ENCODE measurements at regions not wholly inside any gene's neighbourhood (a gene's known extent, or its start where the extent isn't known, plus 50 kb on each side); places are given as distances from the start of the nearest gene placed in this dataset.

DNA sequence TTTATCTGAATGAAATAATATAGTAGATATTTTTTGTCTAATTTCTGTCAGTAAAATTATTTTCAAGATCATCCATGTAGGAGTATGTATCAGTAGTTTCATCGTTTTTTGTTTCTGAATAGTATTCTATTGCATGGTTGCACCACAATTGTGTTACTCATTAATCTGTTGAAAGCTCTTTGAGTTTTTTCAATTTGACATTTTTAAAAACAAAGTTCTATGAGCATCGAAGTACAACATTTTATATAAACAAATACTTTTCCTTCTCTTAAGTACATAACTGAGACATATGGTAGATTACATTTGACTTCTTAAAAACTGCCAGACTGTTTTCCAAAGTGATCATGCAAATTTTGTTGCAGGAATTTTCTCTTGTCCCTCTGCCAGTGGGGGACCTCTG lies 1113.1 kb upstream of the CITED2 start (continued):
- TF ChIP-seq, protein P1, sequence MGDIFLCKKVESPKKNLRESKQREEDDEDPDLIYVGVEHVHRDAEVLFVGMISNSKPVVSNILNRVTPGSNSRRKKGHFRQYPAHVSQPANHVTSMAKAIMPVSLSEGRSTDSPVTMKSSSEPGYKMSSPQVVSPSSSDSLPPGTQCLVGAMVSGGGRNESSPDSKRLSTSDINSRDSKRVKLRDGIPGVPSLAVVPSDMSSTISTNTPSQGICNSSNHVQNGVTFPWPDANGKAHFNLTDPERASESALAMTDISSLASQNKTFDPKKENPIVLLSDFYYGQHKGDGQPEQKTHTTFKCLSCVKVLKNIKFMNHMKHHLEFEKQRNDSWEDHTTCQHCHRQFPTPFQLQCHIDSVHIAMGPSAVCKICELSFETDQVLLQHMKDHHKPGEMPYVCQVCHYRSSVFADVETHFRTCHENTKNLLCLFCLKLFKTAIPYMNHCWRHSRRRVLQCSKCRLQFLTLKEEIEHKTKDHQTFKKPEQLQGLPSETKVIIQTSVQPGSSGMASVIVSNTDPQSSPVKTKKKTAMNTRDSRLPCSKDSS (IDR thresholded peaks at IDR 0.05; ENCODE audit: low read depth, partially characterized antibody): no peak

DNA sequence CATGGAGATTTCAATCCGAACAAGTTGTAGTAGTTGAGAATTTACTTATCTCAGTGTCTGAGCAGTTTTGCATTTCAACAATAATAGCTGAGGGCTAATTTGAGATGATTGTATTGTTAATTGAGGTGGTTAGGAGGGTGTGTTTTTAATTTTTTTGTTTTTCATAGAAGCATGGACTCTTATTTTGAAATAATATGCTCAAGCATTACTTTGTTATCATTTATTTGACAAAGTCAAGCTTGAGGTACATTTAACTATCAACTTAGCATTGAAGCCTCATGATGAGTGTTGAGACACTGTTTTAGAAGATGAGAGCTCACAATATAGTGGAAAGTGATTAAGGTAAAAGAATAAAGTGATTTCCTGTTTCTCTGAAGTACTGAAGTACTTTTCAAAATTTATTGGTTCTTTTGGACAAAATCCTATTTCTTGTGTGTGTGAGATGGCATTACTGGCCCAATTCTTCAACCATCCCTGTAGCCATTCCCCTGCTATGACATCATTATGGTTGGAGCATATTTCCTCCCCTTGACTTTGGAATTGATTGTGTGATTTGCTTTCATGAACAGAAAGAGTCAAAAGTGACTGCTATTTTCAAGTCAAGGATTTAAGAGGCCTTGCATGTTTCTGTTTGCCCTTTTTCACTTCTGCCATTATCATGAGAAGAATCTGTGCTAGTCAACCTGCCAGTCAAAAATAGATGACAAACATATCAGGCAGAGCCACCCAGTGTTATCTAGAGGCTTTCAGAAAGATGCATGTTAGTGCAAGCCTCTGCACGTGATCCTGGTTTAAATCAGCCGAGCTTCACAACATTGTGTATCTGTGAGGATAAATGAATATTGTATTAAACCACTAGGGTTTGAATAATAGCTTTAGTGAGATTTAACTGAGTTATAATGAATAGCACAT lies 1112.3 kb upstream of the CITED2 start:
- no peaks in the 10 kb centered on the region for H3K79me2 ChIP-seq (ENCODE audit: control insufficient read depth, insufficient read depth, low read length)
- no peak overlapping the region for H3K4me3 ChIP-seq
- no peak overlapping the region for H3K9ac ChIP-seq (ENCODE audit: insufficient read depth in 1 of 2, low read depth in 2 of 2, low read length in 2 of 2)
- BruUV-seq (replicated peaks): no TSS peak
- in situ Hi-C loops (cut with MboI) (no loop called here), intact Hi-C loops (cut with micrococcal nuclease) (no loop called here)
- ChIA-PET CTCF (ENCODE audit: low intra/inter-chr PET ratio) (no interaction called here), POLR2A (no interaction called here)
- H3K4me1 ChIP-seq (replicated peaks in 1 of 2; ENCODE audit: control insufficient read depth in 2 of 2, insufficient read depth in 2 of 2, low read length in 2 of 2): peaks cover 0 to 5% of the 10 kb centered on the region in 2 experiments; a peak in 2 of 5 replicates
- DNase-seq (ENCODE audit: extremely low read depth in 1 of 4, low spot score in 3 of 4) (peak in 1 of 4 experiments; percentile 25), FAIRE-seq (no peak), ATAC-seq (no peak)
- WGBS (ENCODE audit: insufficient coverage, low coverage, missing lambda C conversion rate): 25% methylated on average over 3 of the region's 3 CpGs
- H4K20me1 ChIP-seq (replicated peaks; ENCODE audit: control insufficient read depth, insufficient read depth, low read length): no peaks in the 10 kb centered on the region
- H3K9me1 ChIP-seq (ENCODE audit: control insufficient read depth, insufficient read depth, low read length): no peaks in the 10 kb centered on the region
- no peaks in the 10 kb centered on the region; the same call in 1 of the 2 replicates for H3K9me3 ChIP-seq (replicated peaks; ENCODE audit: control insufficient read depth, insufficient read depth, low read depth, low read length)
- H3K36me3 ChIP-seq (ENCODE audit: control insufficient read depth, insufficient read depth, low read length): no peaks in the 10 kb centered on the region
- no peak overlapping the region for H3K4me2 ChIP-seq (ENCODE audit: insufficient read depth, low read length)
- peak overlapping the region; percentile 54; the same call in 1 of the 3 replicates for H3K27ac ChIP-seq (ENCODE audit: extremely low read depth, low read depth, low read length)
- no peak overlapping the region for H2AFZ ChIP-seq (ENCODE audit: low read depth, low read length)
- H3K27me3 ChIP-seq (ENCODE audit: control insufficient read depth in 2 of 2, insufficient read depth in 2 of 2, low read length in 2 of 2): no peaks in the 10 kb centered on the region
- no peak for TF ChIP-seq ZNF165 (CRISPR knock-in tag; IDR thresholded peaks at IDR 0.05; ENCODE audit: borderline replicate concordance)
- TF ChIP-seq HNRNPLL (IDR thresholded peaks at IDR 0.05; ENCODE audit: low read depth, low read length, poor library complexity, severe bottlenecking): no peak
- TF ChIP-seq TAL1 (IDR thresholded peaks at IDR 0.05): peak; percentile 31; the same call in 1 of the 2 replicates
- peak; percentile 44; the same call in 1 of the 2 replicates for TF ChIP-seq CBFA2T2 (conservative IDR thresholded peaks at IDR 0.05)
- TF ChIP-seq, protein P2, sequence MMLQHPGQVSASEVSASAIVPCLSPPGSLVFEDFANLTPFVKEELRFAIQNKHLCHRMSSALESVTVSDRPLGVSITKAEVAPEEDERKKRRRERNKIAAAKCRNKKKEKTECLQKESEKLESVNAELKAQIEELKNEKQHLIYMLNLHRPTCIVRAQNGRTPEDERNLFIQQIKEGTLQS (IDR thresholded peaks at IDR 0.05): peak; percentile 15; the same call in 1 of the 2 replicates
- TF ChIP-seq, protein P2 (CRISPR knock-in tag; conservative IDR thresholded peaks at IDR 0.05): no peak
- no peak for TF ChIP-seq RB1 (IDR thresholded peaks at IDR 0.05; ENCODE audit: low read depth)
- TF ChIP-seq, protein P3, sequence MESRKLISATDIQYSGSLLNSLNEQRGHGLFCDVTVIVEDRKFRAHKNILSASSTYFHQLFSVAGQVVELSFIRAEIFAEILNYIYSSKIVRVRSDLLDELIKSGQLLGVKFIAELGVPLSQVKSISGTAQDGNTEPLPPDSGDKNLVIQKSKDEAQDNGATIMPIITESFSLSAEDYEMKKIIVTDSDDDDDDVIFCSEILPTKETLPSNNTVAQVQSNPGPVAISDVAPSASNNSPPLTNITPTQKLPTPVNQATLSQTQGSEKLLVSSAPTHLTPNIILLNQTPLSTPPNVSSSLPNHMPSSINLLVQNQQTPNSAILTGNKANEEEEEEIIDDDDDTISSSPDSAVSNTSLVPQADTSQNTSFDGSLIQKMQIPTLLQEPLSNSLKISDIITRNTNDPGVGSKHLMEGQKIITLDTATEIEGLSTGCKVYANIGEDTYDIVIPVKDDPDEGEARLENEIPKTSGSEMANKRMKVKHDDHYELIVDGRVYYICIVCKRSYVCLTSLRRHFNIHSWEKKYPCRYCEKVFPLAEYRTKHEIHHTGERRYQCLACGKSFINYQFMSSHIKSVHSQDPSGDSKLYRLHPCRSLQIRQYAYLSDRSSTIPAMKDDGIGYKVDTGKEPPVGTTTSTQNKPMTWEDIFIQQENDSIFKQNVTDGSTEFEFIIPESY (CRISPR knock-in tag; IDR thresholded peaks at IDR 0.05): no peak
- peak; percentile 41; the same call in 1 of the 2 replicates for TF ChIP-seq TEAD4 (IDR thresholded peaks at IDR 0.05; ENCODE audit: low read length)
- TF ChIP-seq TEAD4 (CRISPR knock-in tag; IDR thresholded peaks at IDR 0.05; ENCODE audit: borderline replicate concordance): no peak
- TF ChIP-seq CBFA2T3 (IDR thresholded peaks at IDR 0.05): peak; percentile 68
- TF ChIP-seq FOSL1 (tag; conservative IDR thresholded peaks at IDR 0.05): peak; percentile 40; the same call in 1 of the 2 replicates
- TF ChIP-seq ILF3 (IDR thresholded peaks at IDR 0.05; ENCODE audit: borderline replicate concordance): no peak
- no peak for TF ChIP-seq EGR1 (conservative IDR thresholded peaks at IDR 0.05)

Data from K562 (cell line).